ENCODE measurements at regions not wholly inside any gene's neighbourhood (a gene's known extent, or its start where the extent isn't known, plus 50 kb on each side); places are given as distances from the start of the nearest gene placed in this dataset.

GRCh38 chr3:120838441-120839091 is 69.4 kb upstream of the STXBP5L start:
- intact Hi-C loops (cut with DNase I) = no loop called here
- DNase-seq (ENCODE audit: low spot score) = no peak

- intact Hi-C loops (cut with DNase I) = no loop called here
- DNase-seq (ENCODE audit: low spot score) = no peak
Measured at GRCh38 chr3:120839120-120839519, 68.9 kb upstream of the STXBP5L start.

- intact Hi-C loops (cut with DNase I) = no loop called here
- no peak for DNase-seq (ENCODE audit: low spot score)
Measured at GRCh38 chr3:120841264-120841663, 66.7 kb upstream of the STXBP5L start.

GRCh38 chr3:120846073-120846472 is 61.9 kb upstream of the STXBP5L start:
- no peak for DNase-seq (ENCODE audit: low spot score)
- intact Hi-C loops (cut with DNase I) = no loop called here

- no peak for DNase-seq (ENCODE audit: low spot score)
- intact Hi-C loops (cut with DNase I) = no loop called here
Measured at GRCh38 chr3:120848503-120848902, 59.5 kb upstream of the STXBP5L start.

- intact Hi-C loops (cut with DNase I) = no loop called here
- DNase-seq (ENCODE audit: low spot score) = no peak
Measured at GRCh38 chr3:120850381-120851295, 57.4 kb upstream of the STXBP5L start.

- intact Hi-C loops (cut with DNase I) = no loop called here
- no peak for DNase-seq (ENCODE audit: low spot score)
Measured at GRCh38 chr3:120852412-120852811, 55.6 kb upstream of the STXBP5L start.

GRCh38 chr3:120853416-120853815 is 54.6 kb upstream of the STXBP5L start:
- no peak for DNase-seq (ENCODE audit: low spot score)
- intact Hi-C loops (cut with DNase I) = no loop called here

- intact Hi-C loops (cut with DNase I) = no loop called here
- no peak for DNase-seq (ENCODE audit: low spot score)
Measured at GRCh38 chr3:120854908-120855526, 53.0 kb upstream of the STXBP5L start.

GRCh38 chr3:120855665-120856437 is 52.2 kb upstream of the STXBP5L start:
- intact Hi-C loops (cut with DNase I) = no loop called here
- peak; percentile 76 for DNase-seq (ENCODE audit: low spot score)

All from posterior vena cava (tissue), 2 donors.